Omental fat pad (tissue), 3 donors: ENCODE measurements at regions not wholly inside any gene's neighbourhood (a gene's known extent, or its start where the extent isn't known, plus 50 kb on each side); places are given as distances from the start of the nearest gene placed in this dataset.
A peak's percentile ranks its signal among the peaks of the same experiment; 100 is the strongest.
"Not testable (repeated sequence)": the region's sequence is repeated elsewhere in the genome, so short reads cannot be mapped to it uniquely, and the experiment has no call there.

Experiments used
- ATAC-seq: fragments of 150-250 bp; one replicate; pipeline ENCODE4 v1.9.1; 2016; ENCODE audit warnings: mild to moderate bottlenecking, moderate library complexity; ENCODE audit not compliant: low FRiP score
- DNase-seq: peaks from one replicate; pipeline ENCODE4 v3.0.0-alpha.2; 2019; ENCODE audit warnings: low spot score
- TF ChIP-seq, protein P1 (sequence below), 3 donors: fragments of 450-650 bp; IDR thresholded peaks; one replicate each; pipeline ENCODE4 v1.5.1; 2016 to 2017; ENCODE audit warnings: antibody characterized with exemption in 3 of 3, mild to moderate bottlenecking in 3 of 3, moderate library complexity in 2 of 3

DNA sequence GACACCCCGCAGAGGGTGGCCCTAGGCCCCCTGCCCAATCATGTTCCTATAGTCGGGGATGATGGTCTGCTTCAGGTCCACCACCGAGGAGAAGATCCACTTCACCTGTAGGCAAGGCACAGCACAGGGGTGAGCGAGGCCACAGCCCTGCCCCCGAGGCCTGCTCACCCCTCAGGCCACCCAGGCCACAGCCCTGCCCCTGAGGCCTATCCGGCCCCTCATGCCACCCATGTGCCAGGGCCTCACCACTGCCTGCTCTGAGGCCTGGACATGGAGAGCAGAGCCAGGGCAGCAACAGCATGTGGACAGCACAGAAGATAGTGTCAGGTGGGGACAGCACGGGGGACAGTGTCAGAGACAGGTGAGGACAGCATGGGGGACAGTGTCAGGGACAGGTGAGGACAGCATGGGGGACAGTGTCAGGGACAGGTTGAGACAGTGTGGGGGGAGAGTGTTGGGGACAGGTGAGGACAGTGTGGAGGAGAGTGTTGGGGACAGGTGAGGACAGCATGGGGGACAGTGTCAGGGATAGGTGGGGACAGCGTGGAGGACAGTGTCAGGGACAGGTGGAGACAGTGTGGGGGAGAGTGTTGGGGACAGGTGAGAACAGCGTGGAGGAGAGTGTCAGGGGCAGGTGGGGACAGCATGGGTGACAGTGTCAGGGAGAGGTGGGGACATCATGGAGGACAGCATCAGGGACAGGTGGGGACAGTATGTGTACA lies 239.7 kb downstream of the TMEM121 start:
- DNase-seq (no peak), ATAC-seq (no peak)
- TF ChIP-seq, protein P1, sequence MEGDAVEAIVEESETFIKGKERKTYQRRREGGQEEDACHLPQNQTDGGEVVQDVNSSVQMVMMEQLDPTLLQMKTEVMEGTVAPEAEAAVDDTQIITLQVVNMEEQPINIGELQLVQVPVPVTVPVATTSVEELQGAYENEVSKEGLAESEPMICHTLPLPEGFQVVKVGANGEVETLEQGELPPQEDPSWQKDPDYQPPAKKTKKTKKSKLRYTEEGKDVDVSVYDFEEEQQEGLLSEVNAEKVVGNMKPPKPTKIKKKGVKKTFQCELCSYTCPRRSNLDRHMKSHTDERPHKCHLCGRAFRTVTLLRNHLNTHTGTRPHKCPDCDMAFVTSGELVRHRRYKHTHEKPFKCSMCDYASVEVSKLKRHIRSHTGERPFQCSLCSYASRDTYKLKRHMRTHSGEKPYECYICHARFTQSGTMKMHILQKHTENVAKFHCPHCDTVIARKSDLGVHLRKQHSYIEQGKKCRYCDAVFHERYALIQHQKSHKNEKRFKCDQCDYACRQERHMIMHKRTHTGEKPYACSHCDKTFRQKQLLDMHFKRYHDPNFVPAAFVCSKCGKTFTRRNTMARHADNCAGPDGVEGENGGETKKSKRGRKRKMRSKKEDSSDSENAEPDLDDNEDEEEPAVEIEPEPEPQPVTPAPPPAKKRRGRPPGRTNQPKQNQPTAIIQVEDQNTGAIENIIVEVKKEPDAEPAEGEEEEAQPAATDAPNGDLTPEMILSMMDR (IDR thresholded peaks at IDR 0.05) = no peak

DNA sequence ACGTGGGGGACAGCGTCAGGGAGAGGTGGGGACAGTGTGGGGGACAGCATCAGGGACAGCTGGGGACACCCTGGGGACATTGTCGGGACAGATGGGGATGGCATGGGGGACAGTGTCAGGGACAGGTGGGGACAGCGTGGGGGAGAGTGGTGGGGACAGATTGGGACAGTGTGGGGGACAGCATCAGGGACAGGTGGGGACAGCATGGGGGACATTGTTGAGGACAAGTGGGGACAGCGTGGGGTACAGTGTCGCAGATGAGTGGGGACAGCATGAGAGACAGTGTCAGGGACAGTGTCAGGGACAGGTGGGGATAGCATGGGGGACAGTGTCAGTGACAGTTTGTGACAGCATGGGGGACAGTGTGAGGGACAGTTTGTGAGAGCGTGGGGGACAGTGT lies 240.9 kb downstream of the TMEM121 start:
- no peak for DNase-seq
- no peak for ATAC-seq
- TF ChIP-seq, protein P1 (IDR thresholded peaks at IDR 0.05) = no peak

DNA sequence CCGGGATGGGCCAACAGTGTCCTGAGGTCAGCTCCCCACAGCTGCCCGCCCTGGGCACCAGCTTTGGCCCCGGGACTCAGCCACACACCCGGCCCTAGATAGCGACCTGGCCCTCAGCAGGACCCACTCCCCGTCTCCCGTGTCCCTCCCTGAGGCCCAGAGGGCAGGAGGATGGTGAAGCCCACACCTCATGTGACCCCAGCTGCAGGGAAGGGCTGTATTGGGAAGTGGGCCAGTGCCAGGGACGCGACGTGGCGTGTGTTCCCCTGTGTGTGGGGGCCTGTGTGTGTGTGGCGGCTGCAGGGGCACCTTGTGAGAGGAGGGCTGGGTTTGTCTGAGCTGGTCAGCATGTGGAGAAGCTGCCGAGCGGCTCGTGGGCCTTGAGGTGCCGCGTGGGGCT lies 241.7 kb downstream of the TMEM121 start:
- ATAC-seq, DNase-seq: not testable (repeated sequence)

DNA sequence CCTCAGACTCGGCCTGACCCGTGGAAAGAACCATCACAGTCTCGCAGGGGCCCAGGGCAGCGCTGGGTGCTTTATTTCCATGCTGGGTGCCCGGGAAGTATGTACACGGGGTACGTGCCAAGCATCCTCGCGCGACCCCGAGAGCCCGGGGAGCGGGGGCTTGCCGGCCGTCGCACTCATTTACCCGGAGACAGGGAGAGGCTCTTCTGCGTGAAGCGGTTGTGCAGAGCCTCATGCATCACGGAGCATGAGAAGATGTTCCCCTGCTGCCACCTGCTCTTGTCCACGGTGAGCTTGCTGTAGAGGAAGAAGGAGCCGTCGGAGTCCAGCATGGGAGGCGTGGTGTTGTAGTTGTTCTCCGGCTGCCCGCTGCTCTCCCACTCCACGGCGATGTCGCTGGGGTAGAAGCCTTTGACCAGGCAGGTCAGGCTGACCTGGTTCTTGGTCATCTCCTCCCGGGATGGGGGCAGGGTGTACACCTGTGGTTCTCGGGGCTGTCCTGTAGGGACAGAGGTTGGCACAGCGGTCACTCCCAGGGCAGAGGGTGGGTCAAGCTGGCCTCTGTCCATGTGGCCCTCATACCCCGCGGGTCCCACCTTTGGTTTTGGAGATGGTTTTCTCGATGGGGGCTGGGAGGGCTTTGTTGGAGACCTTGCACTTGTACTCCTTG lies 242.8 kb downstream of the TMEM121 start:
- ATAC-seq, DNase-seq: not testable (repeated sequence)

DNA sequence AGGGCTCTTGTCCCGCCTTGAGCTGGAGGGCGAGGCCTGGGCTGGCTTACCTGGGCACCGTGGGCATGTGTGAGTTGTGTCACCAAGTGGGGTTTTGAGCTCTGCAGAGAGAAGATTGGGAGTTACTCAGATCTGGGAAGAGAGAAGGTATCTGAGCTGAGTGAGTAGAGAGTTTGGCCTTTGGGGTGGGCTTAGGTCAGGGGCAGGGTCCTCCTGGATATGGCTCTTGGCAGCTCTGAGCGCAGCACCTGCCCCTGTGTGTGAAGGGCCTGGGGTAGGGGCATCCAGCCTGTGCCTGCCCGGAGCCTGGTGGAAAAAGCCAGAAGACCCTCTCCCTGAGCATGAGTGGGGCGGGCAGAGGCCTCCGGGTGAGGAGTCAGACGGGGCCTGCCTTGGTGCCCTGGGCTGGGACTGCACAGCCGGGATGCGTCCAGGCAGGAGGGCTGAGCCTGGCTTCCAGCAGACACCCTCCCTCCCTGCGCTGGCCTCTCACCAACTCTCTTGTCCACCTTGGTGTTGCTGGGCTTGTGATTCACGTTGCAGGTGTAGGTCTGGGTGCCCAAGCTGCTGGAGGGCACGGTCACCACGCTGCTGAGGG lies 244.3 kb downstream of the TMEM121 start:
- not testable (repeated sequence) for ATAC-seq

DNA sequence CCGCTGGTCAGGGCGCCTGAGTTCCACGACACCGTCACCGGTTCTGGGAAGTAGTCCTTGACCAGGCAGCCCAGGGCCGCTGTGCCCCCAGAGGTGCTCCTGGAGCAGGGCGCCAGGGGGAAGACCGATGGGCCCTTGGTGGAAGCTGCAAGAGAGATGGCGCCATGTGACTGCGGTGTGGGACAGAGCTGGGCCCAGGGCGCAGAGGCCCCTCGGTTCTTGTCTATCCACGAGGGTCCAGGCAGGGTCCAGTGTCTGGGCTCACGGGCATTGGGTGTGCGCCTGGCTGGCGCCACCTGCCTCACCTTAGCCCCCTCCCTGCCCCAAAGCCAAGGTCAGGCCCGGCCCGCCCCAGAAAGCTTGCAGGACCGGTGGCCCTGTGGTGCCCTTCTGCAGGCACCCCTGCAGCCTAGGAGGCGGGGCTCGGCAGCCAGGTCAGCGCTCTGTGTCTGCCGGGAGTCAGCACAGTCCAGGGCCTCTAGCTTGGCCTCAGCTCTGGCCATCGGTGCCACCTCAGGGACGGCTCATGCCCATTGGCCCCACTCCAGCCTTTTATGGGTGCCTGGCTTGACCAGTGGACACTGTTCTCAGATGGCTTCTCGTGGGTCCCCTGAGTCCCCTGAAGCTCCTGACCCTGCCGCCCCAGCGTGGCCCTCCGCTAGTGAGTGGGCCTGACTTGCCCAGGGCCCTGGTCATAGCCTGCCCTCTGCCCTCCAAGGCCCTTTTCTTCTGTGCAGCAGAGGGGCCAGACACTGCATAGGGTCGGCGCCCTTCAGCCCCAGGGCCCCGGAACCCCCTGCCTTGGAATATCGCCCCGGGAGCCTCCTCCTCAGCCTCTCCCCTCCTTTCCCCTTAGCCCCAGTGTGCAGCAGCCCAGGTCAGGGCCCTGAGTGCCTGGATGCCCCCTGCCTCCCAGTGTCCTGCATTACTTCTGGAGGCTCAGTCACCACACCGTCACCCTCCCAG lies 245.2 kb downstream of the TMEM121 start:
- ATAC-seq, DNase-seq: not testable (repeated sequence)

More for the DNA sequence above, 244.3 kb downstream of the TMEM121 start:
- not testable (repeated sequence) for DNase-seq

DNA sequence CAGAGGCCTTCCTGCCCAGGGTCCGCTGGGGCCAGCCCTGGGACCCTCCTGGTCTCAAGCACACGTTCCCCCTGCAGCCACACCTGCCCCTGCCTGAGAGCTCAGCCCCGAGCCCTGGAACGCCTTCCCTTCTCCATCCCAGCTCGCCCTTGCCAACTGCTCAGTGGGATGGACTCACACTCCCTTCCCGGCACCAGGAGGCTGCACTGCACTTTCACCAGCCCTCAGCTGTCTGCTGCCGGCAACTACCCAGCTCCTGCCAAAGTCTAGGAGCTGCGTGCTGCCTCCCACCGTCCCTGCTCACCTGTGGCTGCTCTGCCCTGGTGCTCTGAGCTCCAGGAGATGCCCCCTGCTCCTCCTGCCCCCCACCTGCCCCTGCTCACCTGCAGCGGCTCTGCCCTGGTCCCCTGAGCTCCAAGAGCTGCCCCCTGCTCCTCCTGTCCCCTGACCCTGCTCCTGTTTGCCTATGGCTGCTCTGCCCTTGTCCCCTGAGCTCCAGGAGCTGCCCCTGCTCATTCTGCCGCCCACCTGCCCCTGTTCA lies 246.4 kb downstream of the TMEM121 start:
- peak; percentile 64 for ATAC-seq
- DNase-seq = not testable (repeated sequence)

DNA sequence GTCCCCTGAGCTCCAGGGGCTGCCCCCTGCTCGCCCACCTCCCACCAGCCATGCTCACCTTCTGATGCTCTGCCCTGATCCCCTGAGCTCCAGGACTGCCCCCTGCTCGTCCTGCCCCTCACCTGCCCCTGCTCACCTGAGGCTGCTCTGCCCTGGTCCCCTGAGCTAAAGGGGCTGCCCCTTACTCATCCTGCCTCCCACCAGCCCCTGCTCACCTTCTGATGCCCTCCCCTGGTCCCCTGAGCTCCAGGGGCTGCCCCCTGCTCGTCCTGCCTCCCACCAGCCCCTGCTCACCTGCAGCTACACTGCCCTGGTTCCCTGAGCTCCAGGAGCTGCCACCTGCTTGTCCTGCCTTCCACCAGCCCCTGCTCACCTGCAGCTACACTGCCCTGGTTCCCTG lies 247.2 kb downstream of the TMEM121 start:
- ATAC-seq (no peak), DNase-seq (no peak)
- TF ChIP-seq, protein P1 (IDR thresholded peaks at IDR 0.05) = no peak

DNA sequence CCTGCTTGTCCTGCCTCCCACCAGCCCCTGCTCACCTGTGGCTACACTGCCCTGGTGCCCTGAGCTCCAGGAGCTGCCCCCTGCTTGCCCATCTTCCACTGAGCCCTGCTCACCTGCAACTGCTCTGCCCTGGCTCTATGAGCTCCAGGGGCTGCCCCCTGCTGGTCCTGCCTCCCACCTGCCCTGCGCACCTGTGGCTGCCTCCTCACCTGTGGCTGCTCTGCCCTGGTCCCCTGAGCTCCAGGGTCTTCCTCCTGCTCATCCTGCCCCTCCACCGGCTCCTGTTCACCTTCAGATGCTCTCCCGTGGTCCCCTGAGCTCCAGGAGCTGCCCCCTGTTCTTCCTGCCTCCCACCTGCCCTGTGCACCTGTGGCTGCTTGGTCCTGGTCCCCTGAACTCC lies 247.6 kb downstream of the TMEM121 start:
- TF ChIP-seq, protein P1 (IDR thresholded peaks at IDR 0.05) = no peak
- DNase-seq (no peak), ATAC-seq (no peak)

DNA sequence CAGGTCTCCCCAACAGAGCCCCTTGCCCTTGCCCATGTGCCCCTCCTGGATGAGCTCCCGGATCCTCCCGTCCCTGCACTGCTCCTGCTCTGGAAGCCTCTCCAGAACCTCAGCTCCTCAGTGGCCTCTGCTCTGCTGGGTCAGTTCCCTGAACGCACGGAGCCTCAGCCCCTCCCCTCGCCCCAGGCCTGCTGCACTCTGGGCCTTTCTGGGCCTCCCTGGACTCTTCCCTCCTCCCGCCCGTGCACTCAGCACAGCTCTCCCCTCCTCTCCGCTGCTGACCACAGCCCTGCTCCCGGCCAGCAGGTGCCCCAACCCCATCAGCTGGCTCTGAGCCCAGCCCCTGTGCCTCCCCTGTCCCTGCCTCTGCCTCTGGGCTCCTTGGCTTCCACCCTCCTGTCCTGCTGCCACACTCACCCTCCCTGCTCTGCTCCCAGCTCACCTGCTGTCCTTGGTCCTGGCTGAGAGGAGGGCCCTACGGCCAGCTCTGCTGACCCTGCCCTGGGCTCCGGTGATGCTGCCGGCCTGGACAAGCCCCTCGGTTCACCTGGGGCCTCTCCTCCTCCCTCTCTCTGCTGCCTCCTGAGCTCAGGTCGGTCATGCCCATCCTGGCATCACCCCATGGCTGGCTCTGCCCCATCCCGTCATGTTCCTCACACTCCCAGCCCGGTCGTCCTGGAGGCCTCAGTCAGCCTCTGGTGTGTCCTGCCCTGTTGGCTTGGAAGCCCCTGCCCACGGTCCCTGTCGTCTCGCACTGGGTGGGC lies 248.4 kb downstream of the TMEM121 start:
- peak; percentile 82 for ATAC-seq
- DNase-seq = not testable (repeated sequence)

DNA sequence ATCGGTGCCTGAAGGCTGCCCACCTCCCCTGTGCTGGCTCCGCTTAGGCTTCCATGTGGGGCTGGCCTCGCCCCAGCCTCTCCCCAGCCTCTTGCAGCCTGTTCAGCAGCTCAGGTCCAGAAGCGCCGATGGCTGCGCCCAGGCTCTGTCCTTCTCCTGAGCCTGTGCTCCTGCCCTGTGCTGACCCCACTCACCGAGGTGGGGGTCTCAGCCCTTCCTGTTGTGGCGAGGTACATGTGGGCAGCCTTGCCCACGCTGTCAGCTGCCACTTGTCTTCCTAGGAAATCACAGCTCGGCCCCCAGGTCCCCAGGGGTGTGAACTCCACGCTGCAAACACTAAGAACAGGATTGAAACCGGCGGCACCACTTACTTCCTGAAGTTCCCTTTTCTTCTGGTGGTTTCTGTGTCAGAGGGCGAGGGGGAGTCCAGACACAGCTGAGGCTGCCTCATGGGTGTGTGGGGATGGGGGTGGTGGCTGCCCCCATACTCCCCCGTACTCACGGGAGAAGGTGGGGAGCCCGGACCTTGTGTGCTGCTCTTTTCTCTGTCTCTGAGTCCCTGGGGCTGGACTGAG lies 249.1 kb downstream of the TMEM121 start:
- DNase-seq, ATAC-seq: not testable (repeated sequence)

DNA sequence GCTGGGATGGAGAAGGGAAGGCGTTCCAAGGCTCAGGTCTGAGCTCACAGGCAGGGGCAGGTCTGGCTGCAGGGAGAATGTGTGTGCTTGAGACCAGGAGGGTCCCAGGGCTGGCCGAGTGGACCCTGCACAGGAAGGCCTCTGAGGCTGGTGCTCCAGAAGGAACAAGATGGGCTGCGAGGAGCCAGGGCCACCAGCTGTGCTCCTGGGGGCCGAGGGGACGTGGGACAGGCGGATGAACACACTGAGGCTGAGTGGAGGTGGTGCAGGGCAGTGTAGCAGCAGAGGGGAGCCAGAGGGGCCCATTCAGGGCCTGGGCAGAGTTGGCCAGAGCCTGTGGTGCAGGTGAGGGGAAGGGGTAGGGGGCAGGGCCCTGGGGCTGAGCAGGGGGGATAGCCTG lies 249.7 kb downstream of the TMEM121 start:
- DNase-seq, ATAC-seq: not testable (repeated sequence)
